ENCODE measurements at regions not wholly inside any gene's neighbourhood (a gene's known extent, or its start where the extent isn't known, plus 50 kb on each side); places are given as distances from the start of the nearest gene placed in this dataset.

GRCh38 chr2:14428056-14428455 lies 204.5 kb upstream of the LRATD1 start:
- no peak overlapping the region for H3K4me3 ChIP-seq (ENCODE audit: insufficient read depth, low read length)
- H3K9me3 ChIP-seq (ENCODE audit: low read depth, low read length), result no peaks in the 10 kb centered on the region
- no peak overlapping the region for H2AFZ ChIP-seq (ENCODE audit: low read length)
- no peak for DNase-seq (ENCODE audit: insufficient read length, low spot score, missing footprints)
- no peaks in the 10 kb centered on the region for H3K36me3 ChIP-seq (ENCODE audit: insufficient read depth, low read length)
- H4K20me1 ChIP-seq (ENCODE audit: insufficient read depth, low read length), result no peaks in the 10 kb centered on the region
- no peaks in the 10 kb centered on the region for H3K27me3 ChIP-seq (ENCODE audit: insufficient read depth, low read length)
- H3K4me2 ChIP-seq (ENCODE audit: insufficient read depth, low read length), result no peak overlapping the region
- TF ChIP-seq CTCF (IDR thresholded peaks at IDR 0.05; ENCODE audit: extremely low read depth, low read depth, low read length), result peak; percentile 10
- H3K79me2 ChIP-seq (ENCODE audit: insufficient read depth, low read length), result no peaks in the 10 kb centered on the region
- H3K4me1 ChIP-seq (ENCODE audit: insufficient read depth, low read length), result no peaks in the 10 kb centered on the region
- H3K27ac ChIP-seq (ENCODE audit: low read depth, low read length), result no peak overlapping the region

GRCh38 chr2:14433946-14434495 lies 198.5 kb upstream of the LRATD1 start:
- peaks cover 2% of the 10 kb centered on the region for H3K9me3 ChIP-seq (ENCODE audit: low read depth, low read length)

GRCh38 chr2:14445670-14446069 lies 186.8 kb upstream of the LRATD1 start:
- Histone ChIP-seq H2AFZ (ENCODE audit: low read length) (no peak overlapping the region), H3K27ac (ENCODE audit: low read depth, low read length) (no peak overlapping the region), H4K20me1 (ENCODE audit: insufficient read depth, low read length) (no peaks in the 10 kb centered on the region), H3K79me2 (ENCODE audit: insufficient read depth, low read length) (no peaks in the 10 kb centered on the region), H3K4me3 (ENCODE audit: insufficient read depth, low read length) (no peak overlapping the region), H3K36me3 (ENCODE audit: insufficient read depth, low read length) (no peaks in the 10 kb centered on the region), H3K4me1 (ENCODE audit: insufficient read depth, low read length) (no peaks in the 10 kb centered on the region), H3K9me3 (ENCODE audit: low read depth, low read length) (peaks cover 4% of the 10 kb centered on the region), H3K27me3 (ENCODE audit: insufficient read depth, low read length) (no peaks in the 10 kb centered on the region), H3K4me2 (ENCODE audit: insufficient read depth, low read length) (no peak overlapping the region)
- DNase-seq (ENCODE audit: insufficient read length, low spot score, missing footprints), result no peak
- no peak for TF ChIP-seq CTCF (IDR thresholded peaks at IDR 0.05; ENCODE audit: extremely low read depth, low read depth, low read length)

More at GRCh38 chr2:14433946-14434495, 198.5 kb upstream of the LRATD1 start:
- H2AFZ ChIP-seq (ENCODE audit: low read length), result no peak overlapping the region
- H3K4me1 ChIP-seq (ENCODE audit: insufficient read depth, low read length), result no peaks in the 10 kb centered on the region
- no peaks in the 10 kb centered on the region for H3K79me2 ChIP-seq (ENCODE audit: insufficient read depth, low read length)
- no peaks in the 10 kb centered on the region for H3K36me3 ChIP-seq (ENCODE audit: insufficient read depth, low read length)
- DNase-seq (ENCODE audit: insufficient read length, low spot score, missing footprints), result no peak
- H4K20me1 ChIP-seq (ENCODE audit: insufficient read depth, low read length), result no peaks in the 10 kb centered on the region
- H3K27me3 ChIP-seq (ENCODE audit: insufficient read depth, low read length), result no peaks in the 10 kb centered on the region
- no peak overlapping the region for H3K27ac ChIP-seq (ENCODE audit: low read depth, low read length)
- H3K4me3 ChIP-seq (ENCODE audit: insufficient read depth, low read length), result no peak overlapping the region
- no peak for TF ChIP-seq CTCF (IDR thresholded peaks at IDR 0.05; ENCODE audit: extremely low read depth, low read depth, low read length)
- no peak overlapping the region for H3K4me2 ChIP-seq (ENCODE audit: insufficient read depth, low read length)

- no peaks in the 10 kb centered on the region for H3K27me3 ChIP-seq (ENCODE audit: insufficient read depth, low read length)
These were observed 184.2 kb upstream of the LRATD1 start for GRCh38 chr2:14448340-14448739.

More at GRCh38 chr2:14448340-14448739, 184.2 kb upstream of the LRATD1 start:
- Histone ChIP-seq H2AFZ (ENCODE audit: low read length) (no peak overlapping the region), H3K4me3 (ENCODE audit: insufficient read depth, low read length) (no peak overlapping the region), H3K9me3 (ENCODE audit: low read depth, low read length) (peaks cover 4% of the 10 kb centered on the region), H3K79me2 (ENCODE audit: insufficient read depth, low read length) (no peaks in the 10 kb centered on the region), H3K4me1 (ENCODE audit: insufficient read depth, low read length) (no peaks in the 10 kb centered on the region), H4K20me1 (ENCODE audit: insufficient read depth, low read length) (no peaks in the 10 kb centered on the region), H3K4me2 (ENCODE audit: insufficient read depth, low read length) (no peak overlapping the region), H3K27ac (ENCODE audit: low read depth, low read length) (no peak overlapping the region), H3K36me3 (ENCODE audit: insufficient read depth, low read length) (no peaks in the 10 kb centered on the region)
- no peak for TF ChIP-seq CTCF (IDR thresholded peaks at IDR 0.05; ENCODE audit: extremely low read depth, low read depth, low read length)
- DNase-seq (ENCODE audit: insufficient read length, low spot score, missing footprints), result no peak
